ENCODE measurements at regions not wholly inside any gene's neighbourhood (a gene's known extent, or its start where the extent isn't known, plus 50 kb on each side); places are given as distances from the start of the nearest gene placed in this dataset.

- WGBS (ENCODE audit: extremely low coverage, insufficient read length, low lambda C conversion rate), result no CpG with 5 or more reads among the region's 2 CpGs
- H3T11ph ChIP-seq (ENCODE audit: low read length), result no peak overlapping the region
- peaks cover 7% of the 10 kb centered on the region for H3K27me3 Mint-ChIP-seq (ENCODE audit: low read depth)
Observed at GRCh38 chr11:30159546-30159945, 71.3 kb upstream of the FSHB start.

More at GRCh38 chr11:30159546-30159945, 71.3 kb upstream of the FSHB start:
- Histone ChIP-seq H2BK120ac (ENCODE audit: low read depth, low read length, poor library complexity, severe bottlenecking) (no peak overlapping the region), H3K56ac (ENCODE audit: insufficient read length, low read depth, low read length) (no peak overlapping the region), H3K4me1 (ENCODE audit: insufficient read depth, low read length) (no peaks in the 10 kb centered on the region), H3K4ac (ENCODE audit: low read depth, low read length) (no peak overlapping the region), H3K23ac (ENCODE audit: insufficient read length, low read depth, low read length) (no peak overlapping the region), H3K18ac (ENCODE audit: insufficient read length, low read depth, low read length) (no peak overlapping the region), H2BK20ac (ENCODE audit: low read depth, low read length, poor library complexity, severe bottlenecking) (no peak overlapping the region), H3K9me3 (ENCODE audit: control insufficient read depth, low read depth, low read length) (no peaks in the 10 kb centered on the region), H4K91ac (ENCODE audit: insufficient read length, low read depth, low read length) (no peak overlapping the region), H3K27me3 (ENCODE audit: insufficient read depth, low read length) (no peaks in the 10 kb centered on the region), H4K20me1 (ENCODE audit: control insufficient read depth, insufficient read depth, insufficient read length) (no peaks in the 10 kb centered on the region), H2BK15ac (ENCODE audit: low read depth, low read length) (no peak overlapping the region), H4K5ac (ENCODE audit: insufficient read length, low read depth, low read length) (no peak overlapping the region), H2AK5ac (ENCODE audit: insufficient read length, low read length) (no peak overlapping the region), H3K14ac (ENCODE audit: insufficient read depth, low read length) (no peak overlapping the region), H3K9ac (ENCODE audit: extremely low read depth, insufficient read length, low read length) (no peak overlapping the region), H2BK5ac (ENCODE audit: insufficient read length, low read length) (no peak overlapping the region), H2AFZ (ENCODE audit: low read length) (no peak overlapping the region), H3K79me2 (ENCODE audit: insufficient read depth, low read length) (no peaks in the 10 kb centered on the region), H4K8ac (replicated peaks; ENCODE audit: insufficient read length, low read depth, low read length) (no peak overlapping the region), H3K23me2 (ENCODE audit: insufficient read length, low read depth, low read length, poor library complexity, severe bottlenecking) (no peaks in the 10 kb centered on the region), H3K4me2 (ENCODE audit: insufficient read depth, insufficient read length, low read length) (no peak overlapping the region), H2BK12ac (ENCODE audit: insufficient read length, low read depth, low read length) (no peak overlapping the region), H3K27ac (ENCODE audit: insufficient read length, low read depth, low read length) (no peak overlapping the region), H3K79me1 (ENCODE audit: insufficient read depth, low read depth, low read length, poor library complexity, severe bottlenecking) (no peaks in the 10 kb centered on the region)
- no peak for TF ChIP-seq CTCF (conservative IDR thresholded peaks at IDR 0.05)
- Mint-ChIP-seq H3K9me3 (peaks cover 11 to 15% of the 10 kb centered on the region in 2 experiments; a peak in 4 of 5 replicates), H3K27ac (no peak overlapping the region), H3K4me1 (no peaks in the 10 kb centered on the region), H3K4me3 (no peak overlapping the region), H3K36me3 (ENCODE audit: insufficient read depth in 1 of 3, low read depth in 3 of 3) (peaks cover 0 to 8% (median 2%) of the 10 kb centered on the region in 3 experiments; a peak in 3 of 7 replicates)
- DNase-seq, result no peak

All from H9 (cell line).